A673 (cell line): ENCODE measurements at regions not wholly inside any gene's neighbourhood (a gene's known extent, or its start where the extent isn't known, plus 50 kb on each side); places are given as distances from the start of the nearest gene placed in this dataset.

Experiments
- BruUV-seq: library from RNA; stranded (reverse); fragments of 400-500 nt; replicated peaks from 2 replicates; lab custom pipeline; 2021; lab: Mats Ljungman, UMichigan
- CTCF ChIA-PET: fragments of 300-600 bp; sonication (Branson Sonifier 250); formaldehyde crosslinking; loops from one replicate; lab custom pipeline; 2022; ENCODE audit warnings: antibody characterized with exemption; lab: Charles Lee
- POLR2A ChIA-PET: fragments of 300-600 bp; sonication (Branson Sonifier 250); formaldehyde crosslinking; loops from one replicate; lab custom pipeline; 2022; ENCODE audit warnings: antibody characterized with exemption; ENCODE audit not compliant: low non-redundant PET; lab: Charles Lee
- DNase-seq: peaks from one replicate; pipeline ENCODE4 v3.0.0-alpha.2; 2015; ENCODE audit warnings: low spot score
- H3K27ac ChIP-seq: fragments of 200-600 bp; sonication (generic); 2 replicates; pipeline ENCODE4 v1.5.1; 2016; ENCODE audit warnings: mixed run types, low read depth, mild to moderate bottlenecking, mixed read lengths, antibody characterized with exemption, low read length; ENCODE audit not compliant: poor library complexity, severe bottlenecking
- H3K27me3 ChIP-seq: fragments of 200-600 bp; sonication (generic); replicated peaks from 2 replicates; pipeline ENCODE4 v1.6.1; 2017; ENCODE audit warnings: mixed run types, low read depth, mild to moderate bottlenecking, mixed read lengths, antibody characterized with exemption, low read length; ENCODE audit not compliant: insufficient read depth, poor library complexity
- H3K36me3 ChIP-seq: fragments of 200-600 bp; sonication (generic); 2 replicates; pipeline ENCODE4 v1.6.1; 2016; ENCODE audit warnings: mixed run types, mild to moderate bottlenecking, mixed read lengths, antibody characterized with exemption, low read length; ENCODE audit not compliant: insufficient read depth, poor library complexity, severe bottlenecking
- H3K4me1 ChIP-seq: fragments of 200-600 bp; sonication (generic); 2 replicates; pipeline ENCODE4 v1.6.1; 2017; ENCODE audit warnings: mixed run types, mild to moderate bottlenecking, mixed read lengths, antibody characterized with exemption, low read length; ENCODE audit not compliant: insufficient read depth, poor library complexity, severe bottlenecking
- H3K4me3 ChIP-seq: fragments of 200-600 bp; sonication (generic); 2 replicates; pipeline ENCODE4 v1.5.1; 2016; ENCODE audit warnings: low read depth, mixed run types, mild to moderate bottlenecking, mixed read lengths, low read length; ENCODE audit not compliant: poor library complexity, severe bottlenecking
- H3K9me3 ChIP-seq: fragments of 200-600 bp; sonication (generic); 2 replicates; pipeline ENCODE4 v1.6.1; 2016; ENCODE audit warnings: mixed run types, low read depth, mild to moderate bottlenecking, mixed read lengths, antibody characterized with exemption, low read length; ENCODE audit not compliant: poor library complexity, severe bottlenecking
- EZH2 ChIP-seq: fragments of 200-600 bp; sonication (generic); IDR thresholded peaks from 2 replicates; pipeline ENCODE4 v1.6.1; 2017; ENCODE audit warnings: borderline replicate concordance, low read depth, mild to moderate bottlenecking, mixed read lengths, antibody characterized with exemption, low read length; ENCODE audit not compliant: poor library complexity, severe bottlenecking
- intact Hi-C: fragments of 100-400 bp; cut with micrococcal nuclease; formaldehyde crosslinking; loops from one replicate; pipeline ENCODE4 v1.10.0; 2022; ENCODE audit not compliant: unreplicated experiment
- TF ChIP-seq, protein P1 (sequence below): fragments of 300-800, 200-600 bp; sonication (generic); conservative IDR thresholded peaks from 2 replicates; pipeline ENCODE4 v1.5.1; 2017; ENCODE audit warnings: low read depth, mild to moderate bottlenecking, antibody characterized with exemption, low read length, moderate library complexity, mixed read lengths

DNA sequence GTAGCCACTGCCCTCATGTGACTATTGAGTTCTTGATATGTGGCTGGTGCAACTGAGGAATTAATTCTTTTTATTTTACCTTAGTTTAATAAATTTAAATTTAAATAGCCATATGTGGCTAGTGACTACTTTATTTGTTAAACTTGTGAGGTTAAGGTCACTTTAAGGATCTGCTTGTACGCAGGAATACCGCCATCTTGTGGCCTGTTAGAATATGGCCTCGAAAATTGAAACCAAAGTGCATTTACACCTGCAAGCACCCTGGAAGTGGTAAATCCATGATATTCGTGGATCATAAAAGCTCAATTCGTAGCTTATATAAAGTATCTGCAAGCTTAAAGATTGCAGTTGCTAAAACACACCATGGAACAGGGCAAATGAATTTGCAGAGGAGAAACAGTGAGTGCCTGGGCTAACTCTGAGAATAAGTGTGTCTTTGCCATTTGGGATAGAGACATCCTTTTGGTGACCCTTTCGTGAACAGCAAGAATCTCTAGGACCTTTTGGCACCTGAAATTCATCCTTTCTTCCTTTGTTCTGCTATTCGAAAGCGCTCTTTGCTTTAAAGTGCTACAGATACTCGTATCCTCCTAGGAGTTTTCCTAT lies 59.9 kb upstream of the REG3A start:
- Histone ChIP-seq H3K27ac (no peak overlapping the region), H3K4me3 (no peak overlapping the region), H3K4me1 (no peaks in the 10 kb centered on the region), H3K9me3 (no peaks in the 10 kb centered on the region), H3K27me3 (no peaks in the 10 kb centered on the region), H3K36me3 (no peaks in the 10 kb centered on the region)
- no TSS peak for BruUV-seq
- peak; percentile 64 for DNase-seq
- intact Hi-C loops = loop anchor here (1.0 kb wide), 1 partner anchor 178 kb away; no protein-coding TSS in a partner anchor
- ChIA-PET POLR2A (no interaction called here), CTCF (no interaction called here)
- TF ChIP-seq, protein P1, sequence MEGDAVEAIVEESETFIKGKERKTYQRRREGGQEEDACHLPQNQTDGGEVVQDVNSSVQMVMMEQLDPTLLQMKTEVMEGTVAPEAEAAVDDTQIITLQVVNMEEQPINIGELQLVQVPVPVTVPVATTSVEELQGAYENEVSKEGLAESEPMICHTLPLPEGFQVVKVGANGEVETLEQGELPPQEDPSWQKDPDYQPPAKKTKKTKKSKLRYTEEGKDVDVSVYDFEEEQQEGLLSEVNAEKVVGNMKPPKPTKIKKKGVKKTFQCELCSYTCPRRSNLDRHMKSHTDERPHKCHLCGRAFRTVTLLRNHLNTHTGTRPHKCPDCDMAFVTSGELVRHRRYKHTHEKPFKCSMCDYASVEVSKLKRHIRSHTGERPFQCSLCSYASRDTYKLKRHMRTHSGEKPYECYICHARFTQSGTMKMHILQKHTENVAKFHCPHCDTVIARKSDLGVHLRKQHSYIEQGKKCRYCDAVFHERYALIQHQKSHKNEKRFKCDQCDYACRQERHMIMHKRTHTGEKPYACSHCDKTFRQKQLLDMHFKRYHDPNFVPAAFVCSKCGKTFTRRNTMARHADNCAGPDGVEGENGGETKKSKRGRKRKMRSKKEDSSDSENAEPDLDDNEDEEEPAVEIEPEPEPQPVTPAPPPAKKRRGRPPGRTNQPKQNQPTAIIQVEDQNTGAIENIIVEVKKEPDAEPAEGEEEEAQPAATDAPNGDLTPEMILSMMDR = peak; percentile 89
- TF ChIP-seq EZH2 = no peak

DNA sequence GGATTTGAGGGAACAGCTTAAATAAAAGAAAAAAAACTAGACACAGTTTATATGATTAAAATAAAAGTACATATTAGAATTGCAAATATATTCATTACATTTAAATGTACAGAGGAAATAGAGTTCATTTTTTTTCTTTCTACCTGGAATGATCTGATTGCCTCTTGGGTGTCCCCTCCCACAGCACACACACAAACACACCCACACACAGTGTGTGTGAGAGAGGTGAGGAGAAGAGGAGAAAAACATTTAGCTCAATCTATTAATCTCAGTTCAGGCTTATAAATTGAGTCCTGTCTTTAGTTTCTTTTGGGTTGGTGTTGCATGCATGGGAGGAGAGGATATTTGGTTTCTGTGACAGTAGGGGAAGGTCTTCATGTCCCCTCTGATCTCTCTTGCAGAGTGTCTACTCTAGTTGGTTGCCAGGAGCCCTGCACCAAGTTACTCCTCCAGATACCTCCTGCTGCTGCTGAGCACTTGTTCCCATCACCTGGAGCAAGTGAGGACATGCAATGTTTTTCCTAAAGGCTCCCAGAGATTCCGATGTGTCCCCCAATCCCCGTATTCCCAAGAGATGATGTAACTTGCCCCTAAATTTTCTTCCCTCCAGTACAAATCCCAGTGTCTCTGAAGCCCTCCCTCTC lies 50.8 kb upstream of the REG3A start:
- H3K4me1 ChIP-seq = no peaks in the 10 kb centered on the region
- no TSS peak for BruUV-seq
- DNase-seq = no peak
- peaks cover 4% of the 10 kb centered on the region for H3K27me3 ChIP-seq
- TF ChIP-seq, protein P1 = no peak
- no peak for TF ChIP-seq EZH2
- H3K27ac ChIP-seq = no peak overlapping the region
- ChIA-PET POLR2A (no interaction called here), CTCF (interaction anchor here (2.5 kb wide), 1 partner anchor 169 kb away, joined by 6 read pairs; no protein-coding TSS in a partner anchor)
- intact Hi-C loops = no loop called here
- no peak overlapping the region for H3K4me3 ChIP-seq
- no peaks in the 10 kb centered on the region for H3K36me3 ChIP-seq
- H3K9me3 ChIP-seq = no peaks in the 10 kb centered on the region
